ENCODE measurements at regions not wholly inside any gene's neighbourhood (a gene's known extent, or its start where the extent isn't known, plus 50 kb on each side); places are given as distances from the start of the nearest gene placed in this dataset.

DNA sequence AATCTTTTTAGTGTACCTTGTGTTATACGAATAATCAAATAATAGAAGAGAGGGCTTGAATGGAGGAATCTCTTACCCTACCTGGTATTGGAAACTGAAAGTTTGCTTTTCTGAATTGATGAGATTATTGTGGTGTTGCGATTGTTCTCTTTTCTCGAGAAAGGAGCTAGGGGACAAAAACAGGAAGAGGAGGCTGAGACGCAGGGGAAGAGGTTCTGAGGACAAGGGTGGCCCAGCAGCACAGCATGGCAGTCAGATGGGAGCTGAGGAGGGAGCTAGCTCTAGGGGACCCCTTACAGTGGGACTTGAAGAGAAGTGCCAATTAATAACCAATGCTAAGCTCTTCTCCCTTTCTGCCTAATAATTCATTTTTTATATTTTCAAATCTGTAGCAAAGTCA, 183.3 kb upstream of the DMAC1 start:
- TF ChIP-seq, protein P1, sequence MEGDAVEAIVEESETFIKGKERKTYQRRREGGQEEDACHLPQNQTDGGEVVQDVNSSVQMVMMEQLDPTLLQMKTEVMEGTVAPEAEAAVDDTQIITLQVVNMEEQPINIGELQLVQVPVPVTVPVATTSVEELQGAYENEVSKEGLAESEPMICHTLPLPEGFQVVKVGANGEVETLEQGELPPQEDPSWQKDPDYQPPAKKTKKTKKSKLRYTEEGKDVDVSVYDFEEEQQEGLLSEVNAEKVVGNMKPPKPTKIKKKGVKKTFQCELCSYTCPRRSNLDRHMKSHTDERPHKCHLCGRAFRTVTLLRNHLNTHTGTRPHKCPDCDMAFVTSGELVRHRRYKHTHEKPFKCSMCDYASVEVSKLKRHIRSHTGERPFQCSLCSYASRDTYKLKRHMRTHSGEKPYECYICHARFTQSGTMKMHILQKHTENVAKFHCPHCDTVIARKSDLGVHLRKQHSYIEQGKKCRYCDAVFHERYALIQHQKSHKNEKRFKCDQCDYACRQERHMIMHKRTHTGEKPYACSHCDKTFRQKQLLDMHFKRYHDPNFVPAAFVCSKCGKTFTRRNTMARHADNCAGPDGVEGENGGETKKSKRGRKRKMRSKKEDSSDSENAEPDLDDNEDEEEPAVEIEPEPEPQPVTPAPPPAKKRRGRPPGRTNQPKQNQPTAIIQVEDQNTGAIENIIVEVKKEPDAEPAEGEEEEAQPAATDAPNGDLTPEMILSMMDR (IDR thresholded peaks at IDR 0.05 in 4 of 5, conservative IDR thresholded peaks at IDR 0.05 in 1 of 5) = no peak
- no peak for TF ChIP-seq POLR2A (IDR thresholded peaks at IDR 0.05)

Measured in gastrocnemius medialis (tissue), 4 donors.